GM19240 (cell line): ENCODE measurements at regions not wholly inside any gene's neighbourhood (a gene's known extent, or its start where the extent isn't known, plus 50 kb on each side); places are given as distances from the start of the nearest gene placed in this dataset.

Experiments used
- DNase-seq: peaks from one replicate; pipeline ENCODE4 v3.0.0; 2011; ENCODE audit warnings: low spot score; ENCODE audit not compliant: insufficient read length

DNA sequence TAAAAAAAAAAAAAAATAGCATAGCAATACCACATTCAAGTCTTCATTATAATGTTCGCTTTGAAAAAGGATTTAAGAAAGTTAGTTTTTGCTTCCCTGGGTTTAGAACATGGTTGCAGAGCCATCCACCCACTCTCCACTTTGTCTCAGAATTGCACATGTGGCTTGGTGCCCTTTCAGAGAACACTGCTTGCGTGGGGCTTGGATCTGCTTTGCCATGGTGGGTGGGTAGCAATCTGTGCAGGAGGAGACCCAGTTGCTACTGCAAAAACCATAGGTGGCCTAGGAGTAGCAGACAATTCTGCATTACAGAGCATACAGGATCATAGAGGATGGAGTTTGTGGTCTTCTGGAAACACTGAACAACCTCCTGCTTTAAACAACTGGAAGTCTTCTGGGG is 421.4 kb upstream of the CELF2 start:
- DNase-seq, result no peak

DNA sequence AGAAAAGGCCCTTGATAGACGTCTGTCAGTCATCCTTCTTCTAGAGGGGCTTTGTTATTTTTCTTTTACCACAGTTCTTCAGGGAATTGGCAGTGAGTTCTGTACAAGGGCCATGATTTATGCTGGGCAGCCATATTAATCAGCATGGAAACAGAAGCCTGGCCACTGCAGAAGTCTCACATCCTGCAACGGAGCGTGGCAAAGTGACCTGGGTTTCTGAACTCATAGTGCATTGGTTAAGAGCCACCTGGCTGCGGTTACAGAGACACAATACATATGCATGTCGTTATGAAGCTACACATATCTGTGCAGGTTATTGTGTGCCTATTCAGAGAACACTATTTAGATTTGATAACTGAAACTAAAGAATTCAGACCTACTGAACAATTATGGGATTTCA is 419.4 kb upstream of the CELF2 start:
- DNase-seq, result no peak

DNA sequence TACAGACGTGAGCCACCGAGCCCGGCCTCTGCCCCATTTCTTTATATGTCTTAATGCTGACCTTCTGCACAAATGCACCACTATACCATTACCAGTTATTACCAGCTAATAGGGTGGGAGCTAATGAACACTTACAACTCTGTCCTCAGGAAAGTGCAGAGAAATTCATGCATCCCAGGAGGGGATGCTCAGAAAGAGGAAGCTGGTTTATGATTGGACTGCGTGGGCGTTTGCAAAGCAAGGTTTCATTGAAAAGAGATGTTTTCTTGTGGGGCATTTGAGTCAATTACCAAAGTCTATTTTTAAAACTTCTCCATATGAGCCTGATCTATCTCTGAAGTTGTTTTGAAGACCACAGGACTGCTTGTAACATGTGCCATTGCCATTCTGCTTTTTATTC is 417.7 kb upstream of the CELF2 start:
- DNase-seq, result no peak

DNA sequence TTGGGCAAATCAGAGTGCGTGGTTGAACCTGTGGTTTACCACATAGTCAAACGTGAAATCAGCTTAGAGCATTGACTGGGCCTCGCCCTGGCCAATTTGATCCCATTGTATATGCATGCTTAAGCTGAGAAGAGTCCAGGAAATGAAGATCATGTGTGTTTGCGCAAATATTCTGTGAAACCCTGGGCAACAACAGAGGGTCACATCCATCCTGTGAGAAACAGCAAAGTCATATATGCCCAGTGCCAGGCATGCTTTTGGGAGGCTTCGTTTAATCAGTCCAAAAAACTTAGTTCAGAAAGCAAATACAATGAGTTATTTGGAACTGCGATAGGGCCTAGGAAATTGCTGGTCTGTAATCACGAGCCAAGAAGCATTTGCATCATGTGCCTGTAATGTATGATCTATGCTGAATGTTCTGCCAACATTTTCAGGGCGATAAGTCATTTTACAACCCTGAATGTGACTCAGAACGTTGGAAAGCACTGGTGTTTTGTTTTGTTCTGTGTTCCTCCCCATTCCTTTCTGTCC is 412.1 kb upstream of the CELF2 start:
- DNase-seq, result no peak

DNA sequence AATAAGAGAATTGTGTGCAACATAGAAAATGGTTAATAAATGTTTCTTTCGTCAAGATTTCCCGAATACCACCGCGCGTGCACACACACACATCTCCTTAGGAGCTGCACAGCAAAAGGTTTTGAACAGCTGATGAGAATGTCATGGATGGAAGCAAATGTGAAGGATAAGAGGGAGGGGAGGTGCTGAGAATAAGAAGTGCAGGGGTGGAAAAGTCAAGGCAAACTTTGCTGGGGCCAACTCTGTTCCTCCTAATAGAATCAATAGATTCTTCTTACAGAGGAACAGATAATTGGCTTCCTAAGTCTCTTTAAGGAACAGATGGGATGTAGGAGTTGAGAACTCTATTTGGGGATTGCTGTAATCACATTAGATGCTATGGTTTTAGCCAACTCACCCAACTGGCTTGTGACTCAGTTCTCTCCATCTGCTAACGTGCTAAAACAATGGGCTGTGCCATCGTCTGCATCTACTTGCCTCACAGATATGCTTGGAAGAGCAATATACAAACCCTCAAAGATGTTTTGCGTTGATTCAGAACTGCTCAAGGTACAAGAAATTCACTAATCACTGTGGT is 408.2 kb upstream of the CELF2 start:
- DNase-seq, result no peak

DNA sequence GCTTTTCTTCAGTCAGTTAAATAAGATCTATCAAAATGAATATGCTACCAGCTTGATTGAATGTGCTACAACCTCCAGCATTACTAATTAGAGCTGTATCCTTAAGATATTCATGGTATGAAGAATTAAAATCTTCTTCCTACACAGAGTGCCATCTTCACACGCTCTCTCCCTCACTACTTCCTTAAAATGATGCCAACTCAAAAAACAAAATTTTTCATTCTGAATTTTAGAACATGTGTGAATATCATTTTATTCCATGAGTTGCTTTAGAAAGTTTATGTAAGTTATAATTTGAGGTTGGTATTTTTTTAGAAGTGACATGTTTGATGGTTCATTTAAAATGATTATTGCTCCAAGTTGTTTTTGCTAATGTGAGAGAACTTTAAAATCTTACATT is 407.5 kb upstream of the CELF2 start:
- no peak for DNase-seq

DNA sequence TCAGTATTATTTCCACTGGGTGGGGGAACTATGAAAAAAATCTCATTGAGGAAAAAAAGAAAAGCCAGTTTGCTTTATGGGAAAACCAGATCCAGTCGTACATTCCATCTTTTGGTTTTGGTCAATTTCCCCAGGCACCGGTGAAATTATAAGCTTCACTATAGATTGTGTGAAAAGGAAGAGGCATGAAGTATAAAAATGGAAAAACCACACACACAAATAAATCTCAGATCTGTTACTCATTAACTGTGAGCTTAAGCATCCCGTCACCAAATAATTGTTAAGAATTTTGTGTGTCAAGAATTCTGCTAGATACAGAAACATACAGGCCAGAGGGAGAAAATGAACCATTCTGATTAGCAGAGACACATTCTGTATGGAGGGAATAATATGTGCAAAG is 405.5 kb upstream of the CELF2 start:
- no peak for DNase-seq

DNA sequence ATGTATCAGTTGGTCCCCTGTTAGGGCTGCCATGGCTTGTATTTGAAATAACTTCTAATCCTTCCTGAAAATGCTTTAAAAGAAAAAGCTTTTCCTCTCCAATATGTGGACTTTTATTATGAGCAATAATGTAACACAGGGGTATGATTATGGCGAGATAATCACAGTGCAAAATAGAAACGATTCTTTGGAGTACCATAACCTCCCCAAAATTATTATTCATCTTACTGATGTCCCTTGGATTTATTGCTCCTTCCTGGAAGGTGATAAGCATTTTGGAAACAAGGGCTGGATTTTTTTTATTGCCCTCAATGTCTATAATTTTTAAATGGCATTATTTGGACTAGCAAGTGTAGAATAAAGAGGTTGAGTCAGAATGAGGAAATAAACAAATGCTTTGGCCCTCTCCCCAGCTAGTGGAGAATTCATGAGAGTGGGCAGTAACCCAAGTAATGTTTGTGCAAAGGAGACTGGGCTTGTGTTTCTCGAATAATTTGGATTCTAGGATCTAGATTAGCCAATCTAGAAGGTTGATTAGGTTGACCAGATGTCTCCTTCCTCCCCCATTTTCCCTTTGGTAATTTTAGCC is 403.9 kb upstream of the CELF2 start:
- DNase-seq, result no peak

DNA sequence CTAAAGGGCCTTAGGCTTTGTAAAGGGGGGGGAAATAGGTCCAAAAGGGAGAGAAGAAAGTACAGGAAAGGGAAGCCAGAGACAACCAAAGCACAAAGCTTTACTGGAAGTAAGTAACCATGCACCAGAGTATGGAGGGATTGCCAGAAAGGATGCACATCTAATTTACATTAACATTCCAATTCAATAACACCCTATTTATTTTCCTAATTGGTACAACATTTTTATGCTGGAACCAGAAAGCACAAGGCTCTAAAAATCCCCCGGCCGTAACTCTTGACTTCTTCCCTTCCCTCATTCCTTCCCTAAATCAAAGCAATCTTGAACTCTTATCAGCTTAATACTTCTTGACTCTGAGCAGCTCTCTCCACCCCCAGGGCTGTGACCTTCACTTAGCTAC is 400.0 kb upstream of the CELF2 start:
- no peak for DNase-seq

DNA sequence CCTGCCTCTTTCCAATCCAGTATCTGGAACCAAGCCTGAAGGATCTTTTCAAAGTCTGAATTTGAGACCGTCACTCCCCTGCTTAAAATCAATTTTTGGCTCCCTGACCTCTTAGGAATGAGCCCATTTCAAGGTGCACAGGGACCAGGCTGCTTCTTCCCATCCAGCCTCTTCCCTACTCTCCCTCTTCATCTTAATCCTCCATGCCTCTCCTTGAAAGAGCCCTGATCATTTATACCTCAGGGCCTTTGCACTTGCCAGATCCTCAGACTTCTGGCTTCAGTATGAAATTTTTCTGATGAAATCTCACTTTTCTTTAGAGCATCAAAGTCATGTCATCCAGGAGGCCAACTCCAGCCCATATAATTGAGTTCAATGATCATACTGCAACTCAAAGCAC is 399.5 kb upstream of the CELF2 start:
- DNase-seq, result no peak

DNA sequence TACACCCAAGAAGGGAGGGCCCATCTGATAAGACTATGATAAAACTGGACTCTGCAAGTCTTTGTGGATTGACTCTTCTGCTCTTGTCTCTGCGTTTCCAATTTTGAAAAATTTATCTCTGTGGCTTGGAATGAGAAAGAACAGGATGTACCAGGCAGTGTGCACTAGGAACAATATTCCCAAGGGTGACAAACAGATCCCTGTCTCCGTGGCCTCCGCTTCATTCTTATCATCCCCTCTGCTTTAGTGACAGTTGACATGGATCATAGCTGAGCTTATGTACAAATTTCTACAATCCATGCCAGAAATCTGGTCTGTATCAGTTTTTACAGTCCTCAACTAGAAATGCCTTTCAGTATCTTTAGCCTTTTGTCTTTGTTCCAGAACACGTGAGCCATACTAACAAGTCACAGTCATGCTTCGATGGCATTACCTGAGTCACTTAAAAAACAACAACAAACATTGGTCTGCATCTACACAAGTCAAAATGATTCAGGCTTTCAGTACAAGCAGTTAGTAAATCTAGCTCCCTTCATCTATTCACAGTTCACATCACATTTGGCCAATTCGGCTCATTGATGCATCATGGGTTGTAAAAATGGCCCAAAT is 393.6 kb upstream of the CELF2 start:
- DNase-seq, result no peak

DNA sequence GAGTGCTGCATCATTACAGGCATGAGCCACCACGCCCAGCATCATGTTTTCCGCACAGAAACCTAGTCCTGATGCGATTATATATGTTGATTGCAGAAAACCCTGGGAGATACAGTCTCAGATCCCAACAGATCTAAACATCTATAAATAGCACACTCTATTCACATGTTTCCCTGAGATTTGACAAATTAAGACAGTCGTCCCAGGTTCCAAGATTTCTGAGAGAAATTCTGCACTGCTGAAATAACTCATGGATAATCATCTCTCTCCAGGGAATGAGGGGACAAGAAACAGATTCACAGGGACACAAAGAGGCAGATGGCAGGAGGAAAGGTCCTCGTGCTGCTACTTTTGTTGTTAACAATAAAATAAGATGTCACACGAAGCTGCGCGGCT is 393.1 kb upstream of the CELF2 start:
- no peak for DNase-seq

DNA sequence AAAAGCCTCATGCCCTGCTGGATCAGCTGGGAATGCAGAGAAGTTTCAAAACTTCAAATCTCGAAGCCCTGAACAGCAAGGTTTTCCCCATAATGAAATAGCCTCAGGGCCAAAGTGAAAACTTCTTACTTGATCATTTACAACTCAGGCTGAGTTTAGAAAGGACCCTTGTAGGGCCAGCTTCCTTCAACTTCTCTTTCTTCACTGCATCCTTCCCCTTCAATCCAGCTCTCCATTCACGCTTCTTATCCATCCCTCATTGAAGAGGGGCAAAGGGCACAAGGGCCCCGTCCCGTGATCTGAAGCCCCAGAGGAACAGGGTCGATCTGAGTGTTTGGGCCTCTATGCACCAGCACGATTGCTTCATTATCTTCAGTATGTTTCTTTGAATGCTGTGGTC is 392.2 kb upstream of the CELF2 start:
- DNase-seq, result no peak

DNA sequence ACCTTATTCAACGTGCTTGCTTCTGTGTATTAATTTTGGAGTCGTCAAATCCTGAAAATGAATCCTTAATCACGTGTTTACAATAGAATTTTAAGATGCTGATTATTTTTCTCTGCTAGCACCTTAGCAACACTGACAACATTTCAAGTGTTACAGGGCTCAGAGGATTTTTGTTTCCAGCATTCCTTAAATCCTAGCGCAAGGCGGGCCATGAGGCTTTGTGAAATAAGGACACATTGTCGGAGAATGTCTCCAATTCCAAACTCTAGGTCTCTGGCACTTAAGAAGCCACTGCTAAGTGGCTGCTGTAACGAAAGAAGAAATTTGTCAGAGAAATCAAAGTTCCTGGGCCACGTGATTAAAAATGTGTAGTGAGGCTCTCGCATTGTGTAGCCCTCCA is 390.9 kb upstream of the CELF2 start:
- DNase-seq, result no peak

DNA sequence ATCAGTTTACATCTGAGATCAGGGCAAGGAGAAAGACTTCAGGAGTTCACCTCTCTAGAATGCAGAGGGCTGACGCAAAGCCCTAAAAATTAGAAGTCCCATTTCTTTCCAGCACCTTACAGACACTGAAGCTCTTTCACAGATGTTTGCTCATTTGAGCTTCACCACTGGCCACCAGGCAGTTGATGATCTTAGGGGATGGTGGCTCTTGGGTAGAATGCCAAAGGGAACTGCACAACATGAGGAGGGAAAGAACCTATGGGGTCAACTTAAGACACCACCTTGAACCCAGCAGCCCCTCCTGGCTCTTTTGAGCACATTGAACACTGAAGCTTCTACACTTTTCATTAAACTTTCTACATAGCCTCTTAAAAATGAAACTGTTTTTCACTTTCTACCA is 390.3 kb upstream of the CELF2 start:
- DNase-seq, result no peak

DNA sequence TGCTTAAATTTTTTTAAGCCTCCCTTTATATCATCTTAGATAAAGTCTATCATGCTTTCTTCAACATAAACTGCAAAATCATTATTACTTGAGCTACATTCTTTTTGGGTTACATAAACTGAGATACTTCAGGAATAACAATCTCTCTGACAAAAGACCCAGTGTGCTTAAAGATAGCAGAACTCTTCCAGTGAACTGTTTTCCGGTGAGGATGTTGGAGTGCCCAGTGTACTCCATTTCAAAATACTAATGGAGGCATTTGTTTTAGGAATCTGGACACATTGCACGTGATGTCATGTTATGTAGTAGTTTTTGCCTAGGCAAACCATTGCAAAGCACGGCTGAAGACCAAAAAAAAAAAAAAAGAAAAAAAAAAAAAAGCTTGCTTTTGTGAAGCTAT is 388.2 kb upstream of the CELF2 start:
- DNase-seq, result no peak

DNA sequence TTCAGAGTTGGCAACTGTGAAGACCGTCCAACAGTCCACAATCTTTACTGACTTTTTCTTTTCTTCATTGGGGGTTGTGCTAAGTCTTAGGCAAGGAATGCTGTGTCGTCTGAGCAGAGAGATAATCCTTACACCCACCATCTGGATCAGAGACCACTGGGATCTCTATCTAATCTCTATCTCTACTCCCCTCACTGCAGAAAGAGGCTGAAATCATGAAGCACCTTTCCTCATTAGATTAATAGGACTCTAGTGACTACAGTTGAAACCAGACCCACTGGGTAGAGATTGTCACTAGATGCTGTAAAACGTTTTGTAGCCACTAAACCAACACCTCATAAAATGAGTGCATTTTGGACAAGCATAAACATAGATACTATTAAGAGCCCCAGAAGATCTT is 387.4 kb upstream of the CELF2 start:
- DNase-seq, result no peak

DNA sequence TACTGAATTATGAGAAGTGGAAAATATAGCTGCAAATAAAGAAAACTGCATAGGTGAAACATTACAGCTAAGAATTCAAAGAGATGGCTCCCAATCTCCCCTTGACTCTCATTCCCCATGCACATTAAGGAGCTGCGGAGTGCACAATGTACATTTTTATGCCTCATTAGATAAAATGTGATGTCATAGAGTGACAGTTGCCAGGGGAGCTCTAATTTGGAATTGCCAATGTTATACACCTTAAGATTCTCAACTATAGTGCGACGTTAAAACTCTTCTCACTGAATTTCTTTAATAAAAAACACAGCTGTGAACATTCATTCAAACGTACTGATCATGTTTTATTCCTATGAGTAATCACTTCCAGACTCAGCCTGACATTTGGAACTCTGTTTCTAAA is 386.9 kb upstream of the CELF2 start:
- no peak for DNase-seq

DNA sequence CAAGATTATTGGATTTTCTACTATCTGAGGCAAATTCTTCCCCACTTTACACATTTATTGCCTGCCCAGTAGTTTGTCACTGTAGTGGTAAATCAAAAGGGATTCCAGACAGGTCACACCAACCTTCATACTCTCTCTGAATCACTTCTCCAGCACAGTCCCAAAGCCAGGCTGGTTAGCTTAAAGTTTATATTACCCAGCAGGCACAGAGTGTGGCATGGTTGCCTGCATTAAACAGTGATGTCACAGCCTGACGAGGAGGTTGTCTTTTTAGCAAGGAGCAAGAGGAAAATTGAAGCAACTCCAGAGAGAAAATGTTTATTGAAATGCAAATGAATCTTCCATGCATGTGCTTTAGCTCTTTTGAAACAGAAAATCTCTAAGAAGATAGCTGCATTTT is 375.5 kb upstream of the CELF2 start:
- DNase-seq, result no peak

DNA sequence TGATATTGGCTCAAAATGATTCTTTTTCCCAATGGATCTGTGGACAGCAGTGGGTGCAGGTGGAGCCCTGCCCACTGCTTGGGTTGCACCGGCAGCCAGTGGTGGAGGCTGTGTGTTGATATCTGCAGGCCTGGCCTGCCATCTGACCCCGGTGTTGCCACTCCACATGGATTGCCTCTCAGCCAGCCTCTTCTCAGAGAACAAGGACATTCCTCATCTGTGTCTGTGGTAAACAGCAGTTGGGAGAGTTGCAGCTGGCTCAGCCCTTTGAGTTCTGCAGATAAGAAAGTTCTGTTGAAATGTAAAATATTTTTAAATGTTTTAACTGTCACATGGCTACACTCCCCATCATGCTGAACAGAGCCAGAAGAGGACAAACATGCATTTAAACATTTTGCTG is 374.9 kb upstream of the CELF2 start:
- DNase-seq, result no peak

DNA sequence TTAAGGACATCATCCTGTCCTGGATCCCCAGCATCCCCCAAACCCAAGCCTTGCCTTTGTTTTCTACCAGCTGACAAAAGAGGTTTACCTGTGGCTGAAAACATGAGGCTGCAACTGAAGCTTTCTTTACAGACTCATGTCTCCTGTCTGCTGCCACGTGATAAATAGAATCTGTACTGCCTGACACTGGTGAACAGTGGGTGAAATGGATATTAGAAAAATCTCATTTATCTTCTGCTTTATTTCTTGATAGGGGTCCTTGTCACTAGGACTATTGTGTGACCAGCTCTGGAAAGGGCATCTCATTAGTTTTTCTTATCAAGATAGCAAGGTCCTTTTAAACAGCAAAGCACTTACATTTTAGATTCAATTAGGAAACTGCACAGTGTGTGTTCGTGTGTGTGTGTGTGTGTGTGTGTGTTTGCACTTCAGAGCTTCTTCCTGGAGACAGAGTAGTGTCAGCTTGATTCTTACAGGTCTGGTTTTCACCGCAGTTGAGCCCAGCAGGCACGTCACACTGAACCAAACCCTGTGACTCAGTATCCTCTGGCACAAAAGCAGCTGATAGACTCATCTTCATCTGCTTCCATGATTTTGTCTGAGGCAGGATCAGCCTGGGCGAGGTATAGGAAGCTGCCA is 373.5 kb upstream of the CELF2 start:
- DNase-seq, result no peak

DNA sequence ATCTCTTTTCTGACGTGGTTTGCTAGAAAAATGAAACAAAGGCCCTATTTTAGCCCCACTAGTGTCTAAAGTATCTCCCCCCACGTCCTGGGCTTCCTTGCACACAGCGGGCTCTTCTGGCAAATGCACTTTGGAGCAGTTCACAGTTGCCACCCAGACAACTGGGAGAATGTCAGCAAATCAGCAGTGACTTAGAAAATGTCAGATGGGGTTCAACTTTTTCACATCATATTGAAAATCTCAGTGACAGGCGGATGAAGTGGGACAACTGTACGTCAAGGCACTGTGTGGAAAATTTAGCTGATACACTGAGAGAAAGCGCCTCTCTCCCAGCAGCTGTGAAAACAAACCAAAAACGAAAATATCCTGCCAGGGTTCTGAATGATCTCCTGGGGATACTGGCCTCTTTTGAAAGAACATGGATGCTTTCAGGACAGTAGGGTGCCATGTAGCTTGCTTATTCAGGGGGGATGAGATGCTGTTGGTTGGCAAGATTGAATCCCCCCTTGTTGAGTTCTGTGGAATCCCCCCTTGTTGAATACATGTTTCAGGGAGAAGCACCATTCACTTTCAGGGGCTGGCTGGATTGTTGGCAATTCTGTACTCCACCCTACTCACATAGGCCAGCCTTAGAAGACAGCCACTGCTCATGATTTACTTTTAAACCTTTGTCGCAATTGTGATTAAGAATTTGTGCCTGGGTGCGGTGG is 372.8 kb upstream of the CELF2 start:
- DNase-seq, result no peak
